ENCODE measurements at regions not wholly inside any gene's neighbourhood (a gene's known extent, or its start where the extent isn't known, plus 50 kb on each side); places are given as distances from the start of the nearest gene placed in this dataset.

DNA sequence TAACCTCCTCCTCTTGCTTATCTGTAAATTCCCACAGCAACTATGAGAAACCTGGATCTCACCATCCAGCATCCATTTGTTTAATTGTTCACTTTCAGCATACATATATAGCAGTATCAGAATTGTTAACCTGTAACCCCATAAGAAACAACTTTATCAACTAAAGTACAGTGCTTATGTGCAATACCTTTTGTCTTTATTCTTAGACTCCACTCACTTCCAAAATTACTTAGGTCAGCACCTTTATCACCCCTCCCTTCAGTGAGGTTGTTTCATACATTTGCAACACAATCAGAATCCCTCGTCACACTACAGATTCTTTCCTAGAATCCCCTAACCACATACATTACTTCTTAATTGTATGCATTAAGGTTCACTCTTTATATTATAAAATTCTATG, 225.9 kb upstream of the NCKAP5 start:
- DNase-seq = no peak
- Mint-ChIP-seq H3K4me1 (no peaks in the 10 kb centered on the region), H3K9me3 (peaks cover 53% of the 10 kb centered on the region), H3K27ac (no peak overlapping the region), H3K27me3 (ENCODE audit: low read depth, poor library complexity) (no peaks in the 10 kb centered on the region), H3K4me3 (no peak overlapping the region), H3K36me3 (ENCODE audit: low read depth) (no peaks in the 10 kb centered on the region)
- TF ChIP-seq, protein P1, sequence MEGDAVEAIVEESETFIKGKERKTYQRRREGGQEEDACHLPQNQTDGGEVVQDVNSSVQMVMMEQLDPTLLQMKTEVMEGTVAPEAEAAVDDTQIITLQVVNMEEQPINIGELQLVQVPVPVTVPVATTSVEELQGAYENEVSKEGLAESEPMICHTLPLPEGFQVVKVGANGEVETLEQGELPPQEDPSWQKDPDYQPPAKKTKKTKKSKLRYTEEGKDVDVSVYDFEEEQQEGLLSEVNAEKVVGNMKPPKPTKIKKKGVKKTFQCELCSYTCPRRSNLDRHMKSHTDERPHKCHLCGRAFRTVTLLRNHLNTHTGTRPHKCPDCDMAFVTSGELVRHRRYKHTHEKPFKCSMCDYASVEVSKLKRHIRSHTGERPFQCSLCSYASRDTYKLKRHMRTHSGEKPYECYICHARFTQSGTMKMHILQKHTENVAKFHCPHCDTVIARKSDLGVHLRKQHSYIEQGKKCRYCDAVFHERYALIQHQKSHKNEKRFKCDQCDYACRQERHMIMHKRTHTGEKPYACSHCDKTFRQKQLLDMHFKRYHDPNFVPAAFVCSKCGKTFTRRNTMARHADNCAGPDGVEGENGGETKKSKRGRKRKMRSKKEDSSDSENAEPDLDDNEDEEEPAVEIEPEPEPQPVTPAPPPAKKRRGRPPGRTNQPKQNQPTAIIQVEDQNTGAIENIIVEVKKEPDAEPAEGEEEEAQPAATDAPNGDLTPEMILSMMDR (IDR thresholded peaks at IDR 0.05) = no peak

DNA sequence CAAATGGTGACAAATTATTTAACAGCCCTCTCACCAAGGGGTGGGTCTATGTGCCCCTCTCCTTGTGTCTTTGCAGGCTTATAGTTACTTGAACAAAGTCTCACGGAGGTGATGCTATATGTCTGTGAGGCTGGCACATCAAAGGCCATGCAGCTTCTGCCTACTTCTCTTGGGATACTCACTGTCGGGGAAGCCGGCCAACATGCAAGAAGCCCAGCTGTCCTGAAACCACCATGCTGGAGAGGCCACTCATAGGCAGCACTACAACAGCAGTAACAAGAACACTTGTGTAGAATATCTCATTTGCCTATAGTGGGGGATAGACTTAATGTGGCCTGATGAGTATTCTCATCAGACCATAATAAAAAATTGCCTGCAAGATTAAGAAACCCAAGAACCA, 233.7 kb upstream of the NCKAP5 start:
- H3K36me3 Mint-ChIP-seq (ENCODE audit: low read depth) = no peaks in the 10 kb centered on the region
- no peak for DNase-seq
- TF ChIP-seq, protein P1 (IDR thresholded peaks at IDR 0.05) = no peak
- peaks cover 16% of the 10 kb centered on the region for H3K9me3 Mint-ChIP-seq
- H3K4me3 Mint-ChIP-seq = no peak overlapping the region
- H3K4me1 Mint-ChIP-seq = no peaks in the 10 kb centered on the region
- H3K27ac Mint-ChIP-seq = no peak overlapping the region
- H3K27me3 Mint-ChIP-seq (ENCODE audit: low read depth, poor library complexity) = no peaks in the 10 kb centered on the region

DNA sequence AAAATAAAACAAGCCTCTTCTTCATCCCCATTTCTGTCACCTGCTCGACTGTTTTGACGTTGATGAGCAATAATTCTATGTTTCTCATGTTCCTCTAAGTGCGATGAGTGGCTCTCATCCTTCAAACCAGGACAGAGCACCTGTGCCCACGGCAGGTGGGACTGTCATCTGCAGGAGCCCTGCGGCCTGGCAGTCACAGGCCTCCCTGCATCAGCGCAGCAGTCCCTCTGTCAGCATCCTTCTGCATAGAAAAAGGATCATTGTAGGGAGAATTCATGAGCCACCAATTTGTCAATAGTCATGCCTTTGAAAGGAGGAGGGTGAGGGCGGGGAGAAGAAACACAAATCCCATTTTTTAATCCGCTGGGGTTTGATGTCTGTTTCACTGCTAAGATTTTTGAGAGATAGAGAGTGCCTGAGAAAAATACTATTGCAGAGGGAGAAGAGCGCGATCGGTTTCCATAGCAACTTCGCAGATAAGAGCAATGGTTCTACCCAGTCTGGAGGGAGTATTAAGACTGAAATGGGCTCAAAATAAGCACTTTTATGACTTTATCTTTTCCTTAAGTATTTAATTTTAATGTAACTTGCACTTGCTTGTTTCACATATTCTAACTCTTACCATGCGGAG, 234.3 kb upstream of the NCKAP5 start:
- no peak overlapping the region for H3K27ac Mint-ChIP-seq
- H3K4me3 Mint-ChIP-seq = no peak overlapping the region
- H3K4me1 Mint-ChIP-seq = no peaks in the 10 kb centered on the region
- TF ChIP-seq, protein P1 (IDR thresholded peaks at IDR 0.05) = no peak
- H3K27me3 Mint-ChIP-seq (ENCODE audit: low read depth, poor library complexity) = no peaks in the 10 kb centered on the region
- H3K9me3 Mint-ChIP-seq = peaks cover 10% of the 10 kb centered on the region
- DNase-seq = no peak
- no peaks in the 10 kb centered on the region for H3K36me3 Mint-ChIP-seq (ENCODE audit: low read depth)

DNA sequence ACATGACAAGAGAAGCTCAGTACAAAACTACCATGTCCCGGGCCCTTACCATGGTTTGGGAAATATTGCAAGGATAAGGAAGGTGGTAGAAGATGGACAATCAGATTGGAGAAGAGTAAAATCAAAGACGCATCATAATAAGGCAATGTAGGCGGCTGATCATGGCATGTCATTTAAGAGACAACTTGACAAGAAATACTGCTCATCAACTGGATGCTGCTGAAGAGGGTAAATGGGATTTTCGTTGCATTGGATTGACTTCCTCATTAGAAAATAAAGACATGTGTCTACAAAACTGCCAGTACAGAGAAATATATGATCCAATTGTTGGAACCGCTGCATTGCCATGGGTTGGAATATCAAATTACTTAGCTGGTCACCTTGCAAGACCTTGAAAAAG, 238.3 kb upstream of the NCKAP5 start:
- Mint-ChIP-seq H3K4me1 (no peaks in the 10 kb centered on the region), H3K4me3 (no peak overlapping the region), H3K27me3 (ENCODE audit: low read depth, poor library complexity) (peaks cover 9% of the 10 kb centered on the region), H3K36me3 (ENCODE audit: low read depth) (no peaks in the 10 kb centered on the region), H3K9me3 (peaks cover 10% of the 10 kb centered on the region), H3K27ac (no peak overlapping the region)
- DNase-seq = no peak
- TF ChIP-seq, protein P1 (IDR thresholded peaks at IDR 0.05) = no peak

DNA sequence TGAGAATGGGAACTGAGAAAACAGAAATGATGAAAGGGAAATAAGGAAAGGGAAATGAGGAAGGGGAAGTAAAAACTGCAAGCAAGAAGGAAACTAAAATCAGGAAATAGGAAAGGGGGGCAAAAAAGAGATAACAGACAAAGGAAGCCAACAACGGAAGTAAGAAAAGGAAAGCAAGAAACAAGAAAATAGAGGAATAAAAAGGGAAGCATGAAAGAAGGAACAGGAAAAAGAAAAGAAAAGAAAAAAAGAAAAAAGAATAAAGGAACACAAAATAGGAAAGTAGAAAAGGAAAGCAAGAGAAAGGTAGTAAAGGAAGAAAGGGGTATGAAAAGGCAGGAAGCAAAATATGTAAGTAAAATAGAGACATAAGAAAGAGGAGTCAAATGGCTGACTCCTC, 241.2 kb upstream of the NCKAP5 start:
- no peaks in the 10 kb centered on the region for H3K4me1 Mint-ChIP-seq
- no peaks in the 10 kb centered on the region for H3K36me3 Mint-ChIP-seq (ENCODE audit: low read depth)
- no peak overlapping the region for H3K4me3 Mint-ChIP-seq
- DNase-seq = no peak
- TF ChIP-seq, protein P1 (IDR thresholded peaks at IDR 0.05) = no peak
- peaks cover 10% of the 10 kb centered on the region for H3K9me3 Mint-ChIP-seq
- peaks cover 17% of the 10 kb centered on the region for H3K27me3 Mint-ChIP-seq (ENCODE audit: low read depth, poor library complexity)
- H3K27ac Mint-ChIP-seq = no peak overlapping the region

DNA sequence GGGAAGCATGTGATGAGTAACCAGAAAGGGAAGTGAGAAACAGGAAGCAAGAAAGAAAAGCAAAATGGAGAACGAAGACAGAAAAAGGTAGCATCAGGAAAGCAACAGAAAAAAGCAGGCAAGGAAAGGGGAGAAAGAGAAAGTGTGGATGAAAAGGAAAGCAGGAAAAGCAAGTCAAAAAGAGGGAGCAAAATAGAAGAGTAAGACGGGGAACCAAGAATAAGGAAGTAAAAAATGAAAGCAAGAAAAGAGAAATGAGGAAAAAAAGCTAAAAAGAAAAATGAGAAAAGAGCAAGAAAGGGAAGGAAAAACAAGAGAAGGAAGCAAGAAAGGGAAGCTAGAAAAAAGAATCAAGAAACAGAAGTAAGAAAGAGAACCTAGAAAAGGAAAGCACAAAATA, 242.3 kb upstream of the NCKAP5 start:
- peaks cover 10% of the 10 kb centered on the region for H3K9me3 Mint-ChIP-seq
- no peak overlapping the region for H3K4me3 Mint-ChIP-seq
- DNase-seq = no peak
- no peak overlapping the region for H3K27ac Mint-ChIP-seq
- H3K36me3 Mint-ChIP-seq (ENCODE audit: low read depth) = no peaks in the 10 kb centered on the region
- no peaks in the 10 kb centered on the region for H3K4me1 Mint-ChIP-seq
- peaks cover 17% of the 10 kb centered on the region for H3K27me3 Mint-ChIP-seq (ENCODE audit: low read depth, poor library complexity)
- TF ChIP-seq, protein P1 (IDR thresholded peaks at IDR 0.05) = no peak
